Peyer's patch (tissue), 4 donors: ENCODE measurements at regions not wholly inside any gene's neighbourhood (a gene's known extent, or its start where the extent isn't known, plus 50 kb on each side); places are given as distances from the start of the nearest gene placed in this dataset.
"Not testable (repeated sequence)": the region's sequence is repeated elsewhere in the genome, so short reads cannot be mapped to it uniquely, and the experiment has no call there.

Experiments used
- DNase-seq, 3 donors: peaks; one replicate each; pipeline ENCODE4 v3.0.0-alpha.2; 2017 to 2019
- H3K27ac ChIP-seq, 4 donors: fragments of 200-600 bp; sonication (generic); one replicate each; pipeline ENCODE4 v1.5.1; 2016 to 2019
- H3K27me3 ChIP-seq, 2 donors: fragments of 200-600 bp; sonication (generic); one replicate each; pipeline ENCODE4 v1.5.1; 2019
- H3K36me3 ChIP-seq, 3 donors: fragments of 200-600 bp; sonication (generic); one replicate each; pipeline ENCODE4 v1.5.1; 2016 to 2019
- H3K4me1 ChIP-seq, 4 donors: fragments of 200-600 bp; sonication (generic); one replicate each; pipeline ENCODE4 v1.5.1; 2016 to 2019
- H3K4me3 ChIP-seq, 4 donors: fragments of 200-600 bp; sonication (generic); 1 replicate in 3 of 4; 2 replicates in 1 of 4; pipeline ENCODE4 v1.5.1; 2016 to 2019; ENCODE audit warnings: mild to moderate bottlenecking in 1 of 4
- H3K9me3 ChIP-seq, 4 donors: fragments of 200-600 bp; sonication (generic); one replicate each; pipeline ENCODE4 v1.5.1; 2016 to 2019; ENCODE audit warnings: mild to moderate bottlenecking in 1 of 4
- CTCF ChIP-seq, 6 experiments: fragments of 450-650 bp in 4 of 6; fragments of 200-600 bp in 2 of 6; sonication (generic) in 1 of 6; IDR thresholded peaks; one replicate each; pipeline ENCODE4 v1.5.1; 2017 to 2019; ENCODE audit warnings: antibody characterized with exemption in 6 of 6, mild to moderate bottlenecking in 3 of 6, moderate library complexity in 1 of 6
- POLR2A ChIP-seq, 2 donors: fragments of 450-650 bp; IDR thresholded peaks; one replicate each; pipeline ENCODE4 v1.5.1; 2017; ENCODE audit warnings: antibody characterized with exemption in 2 of 2, mild to moderate bottlenecking in 2 of 2, moderate library complexity in 2 of 2

- H3K36me3 ChIP-seq, result no peaks in the 10 kb centered on the region
- no peaks in the 10 kb centered on the region for H3K9me3 ChIP-seq
- no peak for TF ChIP-seq POLR2A (IDR thresholded peaks at IDR 0.05)
- TF ChIP-seq CTCF (IDR thresholded peaks at IDR 0.05), result no peak
- no peaks in the 10 kb centered on the region for H3K27me3 ChIP-seq
- no peaks in the 10 kb centered on the region for H3K4me1 ChIP-seq
- no peak for DNase-seq
- no peak overlapping the region for H3K4me3 ChIP-seq
- H3K27ac ChIP-seq, result no peak overlapping the region
These were observed 91.8 kb upstream of the ATXN3L start for GRCh38 chrX:13411496-13412207.

GRCh38 chrX:13408599-13408998 is 88.7 kb upstream of the ATXN3L start:
- H3K36me3 ChIP-seq, H3K4me3 ChIP-seq, H3K27me3 ChIP-seq, H3K4me1 ChIP-seq, DNase-seq, H3K27ac ChIP-seq, H3K9me3 ChIP-seq: not testable (repeated sequence)

- H3K27me3 ChIP-seq, H3K36me3 ChIP-seq, H3K4me1 ChIP-seq, H3K9me3 ChIP-seq, DNase-seq, H3K4me3 ChIP-seq, H3K27ac ChIP-seq: not testable (repeated sequence)
These were observed 84.9 kb upstream of the ATXN3L start for GRCh38 chrX:13404777-13405176.

- no peak for DNase-seq
- Histone ChIP-seq H3K36me3 (no peaks in the 10 kb centered on the region), H3K27me3 (no peaks in the 10 kb centered on the region), H3K4me1 (no peaks in the 10 kb centered on the region), H3K27ac (no peak overlapping the region), H3K4me3 (no peak overlapping the region), H3K9me3 (no peaks in the 10 kb centered on the region)
- no peak for TF ChIP-seq CTCF (IDR thresholded peaks at IDR 0.05)
- TF ChIP-seq POLR2A (IDR thresholded peaks at IDR 0.05), result no peak
These were observed 84.5 kb upstream of the ATXN3L start for GRCh38 chrX:13404364-13404763.

GRCh38 chrX:13401724-13402123 is 81.9 kb upstream of the ATXN3L start:
- no peak for DNase-seq
- H3K27ac ChIP-seq, result no peak overlapping the region
- H3K4me1 ChIP-seq, result no peaks in the 10 kb centered on the region
- no peaks in the 10 kb centered on the region for H3K27me3 ChIP-seq
- H3K4me3 ChIP-seq, result no peak overlapping the region
- no peaks in the 10 kb centered on the region for H3K9me3 ChIP-seq
- TF ChIP-seq POLR2A (IDR thresholded peaks at IDR 0.05) (no peak), CTCF (IDR thresholded peaks at IDR 0.05) (no peak)
- no peaks in the 10 kb centered on the region for H3K36me3 ChIP-seq

- Histone ChIP-seq H3K4me1 (no peaks in the 10 kb centered on the region), H3K9me3 (no peaks in the 10 kb centered on the region), H3K36me3 (no peaks in the 10 kb centered on the region), H3K27ac (peak overlapping the region in 2 of 4 donors; percentile 38 to 47), H3K27me3 (no peaks in the 10 kb centered on the region), H3K4me3 (no peak overlapping the region)
- DNase-seq, result no peak
- TF ChIP-seq CTCF (IDR thresholded peaks at IDR 0.05) (no peak), POLR2A (IDR thresholded peaks at IDR 0.05) (no peak)
These were observed 79.0 kb upstream of the ATXN3L start for GRCh38 chrX:13398839-13399238.
